ENCODE measurements at regions not wholly inside any gene's neighbourhood (a gene's known extent, or its start where the extent isn't known, plus 50 kb on each side); places are given as distances from the start of the nearest gene placed in this dataset.

DNA sequence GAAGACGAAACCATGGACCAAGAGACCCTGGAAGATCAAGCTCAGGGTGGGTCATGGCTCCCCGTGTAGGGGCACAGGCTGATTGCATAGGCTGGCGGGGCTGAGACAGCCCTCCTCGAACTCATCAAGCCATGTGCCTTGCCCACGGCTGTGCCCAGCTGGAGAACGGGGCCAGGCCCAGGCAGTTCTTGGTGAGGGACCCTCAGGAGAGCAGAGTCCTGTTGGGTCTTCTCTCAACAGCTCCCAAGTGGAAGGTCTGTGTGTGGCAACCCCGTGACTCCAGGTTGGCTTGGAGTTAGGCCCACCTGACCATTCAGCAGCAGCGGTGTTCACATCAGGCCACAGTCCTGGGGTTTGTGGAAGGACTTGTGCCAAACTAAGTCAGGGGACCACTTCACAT is 276.5 kb downstream of the QKI start:
- H3K79me1 ChIP-seq (replicated peaks; ENCODE audit: low read length, poor library complexity, severe bottlenecking), result no peaks in the 10 kb centered on the region
- no peak overlapping the region for H2AK5ac ChIP-seq (ENCODE audit: low read length, severe bottlenecking)
- no peaks in the 10 kb centered on the region for H3K9me3 ChIP-seq (ENCODE audit: control insufficient read depth, low read length)
- no peak overlapping the region for H3K14ac ChIP-seq (ENCODE audit: low read length in 2 of 2)
- DNase-seq, result no peak
- H2BK12ac ChIP-seq (ENCODE audit: low read length in 2 of 2), result no peak overlapping the region
- no peak overlapping the region for H3K18ac ChIP-seq (ENCODE audit: low read depth in 1 of 2, low read length in 2 of 2)
- no peak overlapping the region for H4K91ac ChIP-seq (ENCODE audit: low read length)
- H3K4me2 ChIP-seq (ENCODE audit: low read length, poor library complexity, severe bottlenecking), result no peak overlapping the region
- no peaks in the 10 kb centered on the region for H3K36me3 ChIP-seq (ENCODE audit: control insufficient read depth in 1 of 2, insufficient read depth in 2 of 2, low read depth in 1 of 2, low read length in 2 of 2)
- no peaks in the 10 kb centered on the region for H3K4me1 ChIP-seq (ENCODE audit: control insufficient read depth, insufficient read depth, low read depth, low read length)
- H4K8ac ChIP-seq (ENCODE audit: low read length), result no peak overlapping the region
- H3K4me3 ChIP-seq (ENCODE audit: insufficient read depth in 1 of 2, low read depth in 1 of 2, low read length in 2 of 2), result no peak overlapping the region
- no peak overlapping the region for H2BK5ac ChIP-seq (ENCODE audit: low read depth, low read length, poor library complexity, severe bottlenecking)
- H3K4ac ChIP-seq (ENCODE audit: low read depth in 1 of 2, low read length in 2 of 2), result no peak overlapping the region
- no peak overlapping the region for H2BK15ac ChIP-seq (ENCODE audit: low read depth, poor library complexity, severe bottlenecking)
- no peak overlapping the region for H3K9ac ChIP-seq (ENCODE audit: low read length)
- H2BK120ac ChIP-seq (ENCODE audit: low read depth, low read length), result no peak overlapping the region
- WGBS, result 89% methylated on average over 8 of the region's 8 CpGs
- peaks cover 0 to 5% of the 10 kb centered on the region in 2 experiments for H3K27me3 ChIP-seq (ENCODE audit: control insufficient read depth in 1 of 2, insufficient read depth in 1 of 2, low read length in 2 of 2)
- no peak overlapping the region for H3K23ac ChIP-seq (ENCODE audit: low read length in 2 of 2)
- H3K27ac ChIP-seq (ENCODE audit: low read length, poor library complexity, severe bottlenecking), result no peak overlapping the region
- no peak overlapping the region for H2AFZ ChIP-seq (ENCODE audit: low read depth, low read length)

GRCh38 chr6:163688739-163689362 is 274.3 kb downstream of the QKI start:
- Histone ChIP-seq H3K79me1 (replicated peaks; ENCODE audit: low read length, poor library complexity, severe bottlenecking) (no peaks in the 10 kb centered on the region), H3K4me1 (ENCODE audit: control insufficient read depth, insufficient read depth, low read depth, low read length) (no peaks in the 10 kb centered on the region), H3K27ac (ENCODE audit: low read length, poor library complexity, severe bottlenecking) (no peak overlapping the region), H3K18ac (ENCODE audit: low read depth in 1 of 2, low read length in 2 of 2) (no peak overlapping the region), H2BK120ac (ENCODE audit: low read depth, low read length) (no peak overlapping the region), H3K4me2 (ENCODE audit: low read length, poor library complexity, severe bottlenecking) (no peak overlapping the region), H3K4me3 (ENCODE audit: insufficient read depth in 1 of 2, low read depth in 1 of 2, low read length in 2 of 2) (no peak overlapping the region), H4K91ac (ENCODE audit: low read length) (no peak overlapping the region), H3K23ac (ENCODE audit: low read length in 2 of 2) (no peak overlapping the region), H2BK5ac (ENCODE audit: low read depth, low read length, poor library complexity, severe bottlenecking) (no peak overlapping the region), H3K9me3 (ENCODE audit: control insufficient read depth, low read length) (peaks cover 11% of the 10 kb centered on the region), H3K9ac (ENCODE audit: low read length) (no peak overlapping the region), H2BK15ac (ENCODE audit: low read depth, poor library complexity, severe bottlenecking) (no peak overlapping the region), H2BK12ac (ENCODE audit: low read length in 2 of 2) (no peak overlapping the region), H3K14ac (ENCODE audit: low read length in 2 of 2) (no peak overlapping the region), H3K27me3 (ENCODE audit: control insufficient read depth in 1 of 2, insufficient read depth in 1 of 2, low read length in 2 of 2) (no peaks in the 10 kb centered on the region), H2AFZ (ENCODE audit: low read depth, low read length) (no peak overlapping the region), H3K4ac (ENCODE audit: low read depth in 1 of 2, low read length in 2 of 2) (no peak overlapping the region), H3K36me3 (ENCODE audit: control insufficient read depth in 1 of 2, insufficient read depth in 2 of 2, low read depth in 1 of 2, low read length in 2 of 2) (no peaks in the 10 kb centered on the region), H2AK5ac (ENCODE audit: low read length, severe bottlenecking) (no peak overlapping the region), H4K8ac (ENCODE audit: low read length) (no peak overlapping the region)
- 89% methylated on average over 6 of the region's 6 CpGs for WGBS
- peak; percentile 47 for DNase-seq

DNA sequence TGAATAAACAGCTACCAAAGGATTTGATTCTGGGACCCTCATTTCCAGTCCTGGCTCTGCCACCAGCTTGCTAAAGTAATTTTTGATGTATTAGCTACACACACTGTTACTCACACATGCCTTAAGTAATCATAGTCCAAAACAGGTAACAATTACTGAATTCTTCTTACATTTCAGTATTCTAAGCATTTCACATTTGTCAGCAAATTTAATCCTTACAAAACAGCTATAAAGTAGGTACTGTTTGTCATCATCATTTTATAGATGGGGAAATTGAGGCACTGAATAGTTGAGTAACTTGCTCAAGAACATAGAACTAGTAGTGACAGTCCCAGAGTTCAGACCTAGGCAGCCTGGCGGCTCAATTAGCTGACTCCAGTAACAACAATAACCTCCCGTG is 272.6 kb downstream of the QKI start:
- H3K14ac ChIP-seq (ENCODE audit: low read length in 2 of 2), result no peak overlapping the region
- no peak overlapping the region for H4K91ac ChIP-seq (ENCODE audit: low read length)
- H3K18ac ChIP-seq (ENCODE audit: low read depth in 1 of 2, low read length in 2 of 2), result no peak overlapping the region
- H3K23ac ChIP-seq (ENCODE audit: low read length in 2 of 2), result no peak overlapping the region
- no peak overlapping the region for H4K8ac ChIP-seq (ENCODE audit: low read length)
- no peak overlapping the region for H3K4ac ChIP-seq (ENCODE audit: low read depth in 1 of 2, low read length in 2 of 2)
- H3K4me3 ChIP-seq (ENCODE audit: insufficient read depth in 1 of 2, low read depth in 1 of 2, low read length in 2 of 2), result no peak overlapping the region
- H3K4me2 ChIP-seq (ENCODE audit: low read length, poor library complexity, severe bottlenecking), result no peak overlapping the region
- H3K79me1 ChIP-seq (replicated peaks; ENCODE audit: low read length, poor library complexity, severe bottlenecking), result no peaks in the 10 kb centered on the region
- no peak overlapping the region for H2BK12ac ChIP-seq (ENCODE audit: low read length in 2 of 2)
- H3K4me1 ChIP-seq (ENCODE audit: control insufficient read depth, insufficient read depth, low read depth, low read length), result no peaks in the 10 kb centered on the region
- peaks cover 19% of the 10 kb centered on the region for H3K9me3 ChIP-seq (ENCODE audit: control insufficient read depth, low read length)
- H2BK15ac ChIP-seq (ENCODE audit: low read depth, poor library complexity, severe bottlenecking), result no peak overlapping the region
- H2AK5ac ChIP-seq (ENCODE audit: low read length, severe bottlenecking), result no peak overlapping the region
- H3K27ac ChIP-seq (ENCODE audit: low read length, poor library complexity, severe bottlenecking), result no peak overlapping the region
- no peak overlapping the region for H2AFZ ChIP-seq (ENCODE audit: low read depth, low read length)
- WGBS, result 94% methylated on average over 2 of the region's 2 CpGs
- DNase-seq, result no peak
- H3K9ac ChIP-seq (ENCODE audit: low read length), result no peak overlapping the region
- no peak overlapping the region for H2BK120ac ChIP-seq (ENCODE audit: low read depth, low read length)
- H3K27me3 ChIP-seq (ENCODE audit: control insufficient read depth in 1 of 2, insufficient read depth in 1 of 2, low read length in 2 of 2), result no peaks in the 10 kb centered on the region
- H2BK5ac ChIP-seq (ENCODE audit: low read depth, low read length, poor library complexity, severe bottlenecking), result no peak overlapping the region
- no peaks in the 10 kb centered on the region for H3K36me3 ChIP-seq (ENCODE audit: control insufficient read depth in 1 of 2, insufficient read depth in 2 of 2, low read depth in 1 of 2, low read length in 2 of 2)

- no peak overlapping the region for H3K4ac ChIP-seq (ENCODE audit: low read depth in 1 of 2, low read length in 2 of 2)
- DNase-seq, result no peak
- no peak overlapping the region for H2BK120ac ChIP-seq (ENCODE audit: low read depth, low read length)
- H3K79me1 ChIP-seq (replicated peaks; ENCODE audit: low read length, poor library complexity, severe bottlenecking), result no peaks in the 10 kb centered on the region
- H3K9ac ChIP-seq (ENCODE audit: low read length), result no peak overlapping the region
- H3K36me3 ChIP-seq (ENCODE audit: control insufficient read depth in 1 of 2, insufficient read depth in 2 of 2, low read depth in 1 of 2, low read length in 2 of 2), result no peaks in the 10 kb centered on the region
- no peak overlapping the region for H3K4me2 ChIP-seq (ENCODE audit: low read length, poor library complexity, severe bottlenecking)
- H3K27ac ChIP-seq (ENCODE audit: low read length, poor library complexity, severe bottlenecking), result no peak overlapping the region
- H3K9me3 ChIP-seq (ENCODE audit: control insufficient read depth, low read length), result peaks cover 22% of the 10 kb centered on the region
- WGBS, result no CpG with 5 or more reads among the region's 2 CpGs
- no peak overlapping the region for H3K23ac ChIP-seq (ENCODE audit: low read length in 2 of 2)
- no peak overlapping the region for H3K14ac ChIP-seq (ENCODE audit: low read length in 2 of 2)
- H2AFZ ChIP-seq (ENCODE audit: low read depth, low read length), result no peak overlapping the region
- no peaks in the 10 kb centered on the region for H3K27me3 ChIP-seq (ENCODE audit: control insufficient read depth in 1 of 2, insufficient read depth in 1 of 2, low read length in 2 of 2)
- no peak overlapping the region for H2BK12ac ChIP-seq (ENCODE audit: low read length in 2 of 2)
- H2BK15ac ChIP-seq (ENCODE audit: low read depth, poor library complexity, severe bottlenecking), result no peak overlapping the region
- H4K91ac ChIP-seq (ENCODE audit: low read length), result no peak overlapping the region
- H3K18ac ChIP-seq (ENCODE audit: low read depth in 1 of 2, low read length in 2 of 2), result no peak overlapping the region
- no peak overlapping the region for H2AK5ac ChIP-seq (ENCODE audit: low read length, severe bottlenecking)
- H3K4me3 ChIP-seq (ENCODE audit: insufficient read depth in 1 of 2, low read depth in 1 of 2, low read length in 2 of 2), result no peak overlapping the region
- H3K4me1 ChIP-seq (ENCODE audit: control insufficient read depth, insufficient read depth, low read depth, low read length), result no peaks in the 10 kb centered on the region
- H4K8ac ChIP-seq (ENCODE audit: low read length), result no peak overlapping the region
- no peak overlapping the region for H2BK5ac ChIP-seq (ENCODE audit: low read depth, low read length, poor library complexity, severe bottlenecking)
Measured at GRCh38 chr6:163686301-163686700, 271.8 kb downstream of the QKI start.
